ENCODE measurements at regions not wholly inside any gene's neighbourhood (a gene's known extent, or its start where the extent isn't known, plus 50 kb on each side); places are given as distances from the start of the nearest gene placed in this dataset.
A peak's percentile ranks its signal among the peaks of the same experiment; 100 is the strongest.
"Not testable (repeated sequence)": the region's sequence is repeated elsewhere in the genome, so short reads cannot be mapped to it uniquely, and the experiment has no call there.

GRCh38 chr1:165965857-165966256 lies 138.4 kb downstream of the UCK2 start:
- no peaks in the 10 kb centered on the region for H3K27me3 ChIP-seq
- peaks cover 0 to 10% (median 0%) of the 10 kb centered on the region in 11 experiments; a peak in 3 of 22 replicates for H3K9me3 ChIP-seq (replicated peaks in 1 of 11)
- no peaks in the 10 kb centered on the region for H3K4me1 ChIP-seq
- no peak for TF ChIP-seq Cebpa-rat (IDR thresholded peaks at IDR 0.05)
- no peak overlapping the region for H3K4me3 ChIP-seq
- no peak overlapping the region for H3K4me2 ChIP-seq
- no peaks in the 10 kb centered on the region for H4K20me1 ChIP-seq
- no peak overlapping the region for H3K9ac ChIP-seq
- H3K27ac ChIP-seq = no peak overlapping the region
- no peaks in the 10 kb centered on the region for H3K36me3 ChIP-seq

GRCh38 chr1:165969366-165969765 lies 142.0 kb downstream of the UCK2 start:
- H3K4me3 ChIP-seq; H3K27me3 ChIP-seq; H3K36me3 ChIP-seq; H3K9ac ChIP-seq; H4K20me1 ChIP-seq; H3K4me1 ChIP-seq; H3K27ac ChIP-seq; H3K4me2 ChIP-seq; H3K9me3 ChIP-seq (replicated peaks in 1 of 11): not testable (repeated sequence)

GRCh38 chr1:165974598-165975131 lies 147.3 kb downstream of the UCK2 start:
- H3K9ac ChIP-seq = no peak overlapping the region
- no peak overlapping the region for H3K4me2 ChIP-seq
- no peaks in the 10 kb centered on the region for H3K4me1 ChIP-seq
- peaks cover 0 to 8% (median 4%) of the 10 kb centered on the region in 11 experiments; a peak in 4 of 22 replicates for H3K9me3 ChIP-seq (replicated peaks in 1 of 11)
- no peaks in the 10 kb centered on the region for H4K20me1 ChIP-seq
- no peak overlapping the region for H3K27ac ChIP-seq
- no peaks in the 10 kb centered on the region for H3K36me3 ChIP-seq
- H3K27me3 ChIP-seq = no peaks in the 10 kb centered on the region
- no peak for TF ChIP-seq Cebpa-rat (IDR thresholded peaks at IDR 0.05)
- no peak overlapping the region for H3K4me3 ChIP-seq

GRCh38 chr1:165988275-165988674 lies 160.9 kb downstream of the UCK2 start:
- Histone ChIP-seq H3K36me3 (no peaks in the 10 kb centered on the region), H3K9ac (no peak overlapping the region), H3K27ac (no peak overlapping the region), H3K4me2 (no peak overlapping the region), H4K20me1 (no peaks in the 10 kb centered on the region), H3K4me1 (peaks cover 0 to 6% (median 2%) of the 10 kb centered on the region in 10 experiments; a peak in 14 of 20 replicates), H3K9me3 (replicated peaks in 1 of 11) (no peaks in the 10 kb centered on the region; a peak in 1 of 22 replicates), H3K4me3 (no peak overlapping the region), H3K27me3 (no peaks in the 10 kb centered on the region)
- TF ChIP-seq Cebpa-rat (IDR thresholded peaks at IDR 0.05) = no peak

- H3K4me1 ChIP-seq = peaks cover 0 to under 1% (median 0%) of the 10 kb centered on the region in 10 experiments; a peak in 2 of 20 replicates
- H3K4me3 ChIP-seq = no peak overlapping the region
- H3K4me2 ChIP-seq = no peak overlapping the region
- no peaks in the 10 kb centered on the region for H3K36me3 ChIP-seq
- no peak for TF ChIP-seq Cebpa-rat (IDR thresholded peaks at IDR 0.05)
- no peaks in the 10 kb centered on the region for H4K20me1 ChIP-seq
- no peaks in the 10 kb centered on the region for H3K27me3 ChIP-seq
- no peak overlapping the region for H3K27ac ChIP-seq
- no peak overlapping the region for H3K9ac ChIP-seq
- no peaks in the 10 kb centered on the region; a peak in 1 of 22 replicates for H3K9me3 ChIP-seq (replicated peaks in 1 of 11)
Measured at GRCh38 chr1:165988817-165989216, 161.4 kb downstream of the UCK2 start.

GRCh38 chr1:165992533-165992932 lies 165.1 kb downstream of the UCK2 start:
- Histone ChIP-seq H3K4me2 (no peak overlapping the region), H3K27me3 (no peaks in the 10 kb centered on the region), H3K4me3 (no peak overlapping the region), H3K4me1 (no peaks in the 10 kb centered on the region), H3K9ac (no peak overlapping the region), H3K36me3 (no peaks in the 10 kb centered on the region), H3K9me3 (replicated peaks in 1 of 11) (no peaks in the 10 kb centered on the region), H3K27ac (no peak overlapping the region), H4K20me1 (no peaks in the 10 kb centered on the region)
- TF ChIP-seq Cebpa-rat (IDR thresholded peaks at IDR 0.05) = no peak

GRCh38 chr1:165994107-165994506 lies 166.7 kb downstream of the UCK2 start:
- Histone ChIP-seq H3K4me2 (no peak overlapping the region), H3K27ac (no peak overlapping the region), H3K9me3 (replicated peaks in 1 of 11) (no peaks in the 10 kb centered on the region), H3K27me3 (no peaks in the 10 kb centered on the region), H3K36me3 (no peaks in the 10 kb centered on the region), H4K20me1 (no peaks in the 10 kb centered on the region), H3K4me3 (no peak overlapping the region), H3K9ac (no peak overlapping the region), H3K4me1 (no peaks in the 10 kb centered on the region)
- TF ChIP-seq Cebpa-rat (IDR thresholded peaks at IDR 0.05) = no peak

- no peak for TF ChIP-seq Cebpa-rat (IDR thresholded peaks at IDR 0.05)
- Histone ChIP-seq H3K36me3 (no peaks in the 10 kb centered on the region), H3K9ac (no peak overlapping the region), H3K9me3 (replicated peaks in 1 of 11) (peaks cover 0 to 2% (median 0%) of the 10 kb centered on the region in 11 experiments; a peak in 3 of 22 replicates), H3K4me3 (no peak overlapping the region), H3K4me1 (no peaks in the 10 kb centered on the region), H4K20me1 (no peaks in the 10 kb centered on the region), H3K4me2 (no peak overlapping the region), H3K27me3 (no peaks in the 10 kb centered on the region), H3K27ac (no peak overlapping the region)
Measured at GRCh38 chr1:165999826-166000225, 167.0 kb downstream of the FAM78B start.

- Histone ChIP-seq H3K27me3 (no peaks in the 10 kb centered on the region), H3K36me3 (no peaks in the 10 kb centered on the region; a peak in 1 of 22 replicates), H3K27ac (no peak overlapping the region), H3K9ac (no peak overlapping the region), H3K4me3 (no peak overlapping the region), H3K4me1 (peaks cover 0 to 16% (median 8%) of the 10 kb centered on the region in 10 experiments; a peak in 9 of 20 replicates), H3K9me3 (replicated peaks in 1 of 11) (peaks cover 16 to 34% (median 24%) of the 10 kb centered on the region in 11 experiments), H4K20me1 (no peaks in the 10 kb centered on the region), H3K4me2 (no peak overlapping the region)
- no peak for TF ChIP-seq Cebpa-rat (IDR thresholded peaks at IDR 0.05)
Measured at GRCh38 chr1:166007176-166007575, 159.6 kb downstream of the FAM78B start.

GRCh38 chr1:166013232-166013631 lies 153.6 kb downstream of the FAM78B start:
- Histone ChIP-seq H3K4me2 (peak overlapping the region in 5 of 11 experiments; percentile 10 to 40 (median 26); a peak in 4 of 22 replicates), H3K4me3 (no peak overlapping the region), H3K27ac (no peak overlapping the region), H3K4me1 (peaks cover 0 to 19% (median 6%) of the 10 kb centered on the region in 10 experiments; a peak in 9 of 20 replicates), H4K20me1 (no peaks in the 10 kb centered on the region), H3K9me3 (replicated peaks in 1 of 11) (peaks cover 0 to 6% (median 0%) of the 10 kb centered on the region in 11 experiments; a peak in 2 of 22 replicates), H3K36me3 (no peaks in the 10 kb centered on the region), H3K27me3 (no peaks in the 10 kb centered on the region), H3K9ac (no peak overlapping the region)
- no peak for TF ChIP-seq Cebpa-rat (IDR thresholded peaks at IDR 0.05)
